HuH-7 (cell line): ENCODE measurements at regions not wholly inside any gene's neighbourhood (a gene's known extent, or its start where the extent isn't known, plus 50 kb on each side); places are given as distances from the start of the nearest gene placed in this dataset.
"Not testable (repeated sequence)": the region's sequence is repeated elsewhere in the genome, so short reads cannot be mapped to it uniquely, and the experiment has no call there.

Experiments used
- DNase-seq: peaks from one replicate; pipeline ENCODE4 v3.0.0; 2011; ENCODE audit warnings: low spot score

DNA sequence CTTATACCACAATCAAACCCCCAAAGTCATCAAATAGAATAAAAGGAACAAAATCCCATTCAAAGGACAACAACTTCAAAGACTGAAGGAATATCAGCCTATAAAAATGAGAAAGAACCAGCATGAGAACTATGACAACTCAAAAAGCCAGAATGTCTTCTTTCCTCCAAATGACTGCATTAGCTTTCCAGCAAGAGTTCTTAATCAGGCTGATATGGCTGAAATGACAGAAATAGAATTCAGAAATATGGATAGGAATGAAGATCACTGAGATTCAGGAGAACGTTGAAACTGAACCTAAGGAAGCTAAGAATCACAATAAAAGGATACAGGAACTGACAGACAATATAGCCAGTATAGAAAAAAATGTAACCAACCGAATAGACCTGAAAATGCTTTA is 109.5 kb downstream of the SINHCAF start:
- no peak for DNase-seq

DNA sequence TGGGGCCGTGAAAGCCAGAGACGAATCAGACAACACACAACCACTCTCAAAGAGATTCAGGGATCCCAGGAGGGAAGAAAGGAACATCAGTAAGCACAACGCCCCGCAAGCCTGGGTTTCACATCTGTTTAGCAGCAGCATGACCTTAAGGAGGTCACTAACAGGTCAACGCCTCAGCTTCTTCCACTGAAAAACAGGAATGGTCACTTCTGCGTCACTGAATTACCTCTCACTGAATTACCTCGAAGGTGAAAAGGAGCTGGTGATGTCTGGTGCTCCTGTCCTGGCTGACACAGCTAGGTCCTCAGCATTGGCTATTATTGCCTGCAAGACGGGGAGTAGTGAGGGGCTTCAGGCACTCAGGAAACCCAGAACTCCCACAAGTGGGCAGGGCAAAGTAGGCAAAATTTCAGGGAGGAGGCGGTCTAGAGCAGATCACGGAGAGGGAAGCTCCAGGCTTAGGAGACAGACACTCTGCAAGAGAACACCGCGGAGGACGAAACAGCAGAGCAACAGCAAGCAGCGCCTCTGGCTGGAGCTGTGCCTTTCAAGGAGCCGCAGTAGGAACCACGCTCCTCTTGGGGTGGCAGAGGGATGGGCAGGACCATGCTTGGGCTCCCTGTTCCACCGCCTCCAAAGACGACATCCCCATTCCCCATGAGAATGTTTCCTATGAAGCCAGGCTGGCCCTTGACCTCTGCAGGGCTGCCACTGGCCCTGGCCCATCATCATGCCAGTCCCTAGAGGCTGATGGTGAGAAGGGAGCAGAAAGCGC is 108.4 kb downstream of the SINHCAF start:
- DNase-seq, result no peak

- no peak for DNase-seq
Observed at GRCh38 chr12:31218203-31219025, 107.5 kb downstream of the SINHCAF start.

GRCh38 chr12:31219521-31219920 is 106.4 kb downstream of the SINHCAF start:
- DNase-seq, result no peak

DNA sequence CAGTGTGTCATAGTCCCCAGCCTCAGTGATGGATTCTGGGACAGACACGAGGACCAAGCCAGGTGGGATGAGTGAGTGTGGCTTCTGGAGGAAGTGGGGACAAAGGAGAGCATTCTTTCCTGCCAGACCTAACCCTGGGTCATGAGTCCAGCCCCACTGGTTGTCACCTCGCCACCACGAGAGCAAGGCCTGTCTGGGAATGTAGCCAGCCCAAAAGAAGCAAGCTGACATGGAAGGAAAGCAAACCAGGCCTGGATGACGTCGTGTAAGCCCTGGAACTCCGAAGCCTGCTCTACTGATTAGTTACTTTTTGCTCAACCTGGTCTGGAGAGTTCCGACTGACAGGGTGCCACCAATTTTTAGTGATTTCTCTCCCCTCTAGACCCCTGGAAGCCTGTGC is 105.9 kb downstream of the SINHCAF start:
- no peak for DNase-seq

DNA sequence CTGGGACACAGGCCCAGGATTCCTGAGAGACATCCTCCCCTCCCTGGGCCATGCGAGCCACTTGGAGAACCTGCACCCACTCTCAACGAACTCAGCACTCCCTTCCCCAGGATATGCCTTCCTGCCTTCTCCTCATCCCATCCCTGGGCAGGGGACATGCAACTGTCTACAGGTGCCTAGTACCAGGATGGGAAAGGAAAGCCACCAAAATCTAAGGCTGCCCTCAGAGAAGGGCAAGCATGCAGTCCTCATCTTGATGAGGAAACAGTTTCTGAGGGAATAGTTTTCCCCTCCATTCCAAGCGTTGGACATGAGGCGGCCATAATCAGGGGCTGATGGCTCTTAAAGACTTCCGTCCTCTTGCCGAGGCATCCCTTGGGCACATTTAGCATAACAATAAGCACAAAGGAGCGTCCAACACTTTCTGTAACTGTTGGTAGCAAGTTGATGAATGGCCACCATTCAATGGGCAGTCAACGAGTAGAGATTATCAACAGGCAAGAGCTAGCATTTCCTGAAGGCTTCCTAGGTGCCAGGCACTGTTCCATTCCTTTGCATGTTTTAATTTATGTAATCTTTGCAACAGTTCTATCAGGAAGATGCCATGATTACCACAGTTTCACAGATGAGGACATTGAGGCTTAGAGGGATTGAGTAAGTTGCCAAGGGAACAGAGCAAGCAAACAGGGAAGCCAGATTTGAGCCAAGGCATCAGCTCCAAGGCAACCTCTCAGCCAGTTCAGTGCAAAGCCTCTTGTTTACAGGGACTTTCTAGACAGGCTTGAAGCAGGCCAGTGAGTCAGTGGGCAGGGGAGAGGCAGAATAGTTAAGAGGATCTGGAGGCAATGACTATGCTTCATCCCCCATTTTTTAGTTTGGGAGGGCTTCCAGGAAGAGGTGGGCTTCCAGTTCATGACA is 105.1 kb downstream of the SINHCAF start:
- no peak for DNase-seq

DNA sequence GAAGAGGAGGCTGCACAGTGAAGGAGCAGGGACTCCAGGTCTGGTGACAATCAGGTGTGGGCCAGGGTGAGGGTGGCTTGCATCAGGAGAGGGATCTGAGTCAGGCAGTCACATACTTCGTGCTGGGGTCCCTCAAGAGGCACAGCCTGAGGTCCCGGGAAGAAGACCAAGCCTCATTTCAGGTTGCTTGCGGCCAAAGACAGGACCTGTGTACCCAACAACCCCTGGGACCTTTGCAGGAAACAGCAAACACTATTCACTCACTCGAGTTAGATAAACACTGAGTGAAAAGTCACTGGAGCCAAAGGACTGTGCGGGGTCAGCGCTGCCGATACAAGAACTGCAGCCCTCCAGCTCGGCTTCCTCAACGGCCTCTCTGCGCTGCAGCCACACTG is 104.4 kb downstream of the SINHCAF start:
- no peak for DNase-seq

DNA sequence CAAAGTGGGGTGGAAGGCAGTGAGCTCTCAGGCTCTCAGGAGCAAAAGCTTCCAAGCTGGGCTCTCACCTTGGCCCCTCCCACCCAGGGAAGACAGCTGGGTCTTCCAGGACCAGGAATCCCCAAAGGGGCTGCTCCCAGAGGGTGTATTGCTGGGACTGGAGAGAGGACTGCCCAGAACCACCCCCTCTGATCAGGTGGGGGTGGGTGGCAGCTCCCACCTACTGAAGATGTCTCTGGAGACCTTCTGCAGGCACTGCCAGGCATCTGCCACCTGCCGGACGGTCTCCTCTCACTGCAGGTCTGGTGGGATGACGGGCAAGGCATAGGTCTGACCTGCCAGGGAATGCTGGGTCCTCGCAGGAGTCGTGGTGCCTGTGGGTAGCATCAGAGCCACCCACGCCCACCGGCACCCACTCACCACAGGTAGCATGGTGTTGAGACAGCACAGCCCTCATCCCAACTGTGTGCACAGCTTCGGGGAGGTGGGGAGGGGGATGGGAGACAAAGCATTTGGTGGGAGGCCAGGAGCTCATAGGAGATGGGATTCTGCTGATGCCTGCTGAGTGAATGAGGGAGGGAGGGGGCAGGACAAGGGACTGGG is 103.2 kb downstream of the SINHCAF start:
- DNase-seq, result no peak

- not testable (repeated sequence) for DNase-seq
Observed at GRCh38 chr12:31223640-31224039, 102.3 kb downstream of the SINHCAF start.

DNA sequence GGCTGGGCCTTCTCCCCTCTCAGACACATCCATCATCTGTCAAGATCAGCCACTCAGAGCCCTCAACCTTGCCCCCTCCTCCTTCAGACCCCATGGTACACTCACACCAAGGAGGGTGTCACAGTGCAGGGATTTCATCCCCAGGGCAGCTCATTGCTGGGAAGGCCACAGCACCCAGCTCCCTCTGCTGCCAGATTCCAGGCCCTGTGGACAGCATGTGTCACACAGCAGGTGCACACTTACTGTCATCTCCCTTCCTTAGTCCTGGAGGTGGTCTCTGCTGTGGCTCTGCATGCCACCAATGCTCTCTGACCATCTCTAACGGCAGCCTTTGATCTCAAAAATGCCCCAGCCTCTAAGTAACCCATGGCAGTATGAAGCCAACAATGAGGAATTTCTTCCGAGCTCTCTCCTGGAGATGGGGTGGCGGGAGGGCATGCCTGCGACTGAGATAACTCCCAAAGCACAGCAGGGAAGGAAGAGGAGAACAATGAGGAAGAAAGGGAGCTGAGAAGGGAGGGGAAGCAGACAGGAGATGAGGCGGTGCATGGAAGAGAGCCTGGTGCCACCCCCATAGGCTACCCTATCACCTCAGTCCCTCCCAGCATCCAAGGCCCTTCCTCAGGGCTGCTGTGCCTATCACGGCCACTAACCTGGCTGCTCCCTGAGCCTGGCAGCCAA is 101.0 kb downstream of the SINHCAF start:
- no peak for DNase-seq

- DNase-seq, result no peak
Observed at GRCh38 chr12:31225656-31226535, 100.1 kb downstream of the SINHCAF start.

DNA sequence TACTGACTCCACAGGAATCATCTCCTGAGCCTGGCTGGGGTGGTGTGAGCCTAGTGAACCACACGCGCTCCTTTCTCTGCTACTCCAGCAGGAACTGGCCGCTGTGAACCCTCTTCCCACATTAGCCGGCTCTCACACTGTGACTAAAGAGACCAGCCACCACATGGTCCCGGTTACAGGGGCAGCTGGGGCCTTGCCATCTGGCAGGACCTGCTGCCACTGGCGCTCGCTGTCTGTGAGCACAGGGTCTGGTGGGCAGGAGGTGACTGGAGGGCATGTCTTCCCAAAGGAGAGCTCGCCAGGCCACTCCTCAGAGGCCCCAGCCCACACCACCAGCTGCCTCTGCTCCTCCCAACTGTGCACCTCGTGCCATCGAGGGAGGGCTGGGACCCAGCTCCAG is 99.3 kb downstream of the SINHCAF start:
- no peak for DNase-seq

- DNase-seq, result no peak
Observed at GRCh38 chr12:31227401-31227981, 98.5 kb downstream of the SINHCAF start.

DNA sequence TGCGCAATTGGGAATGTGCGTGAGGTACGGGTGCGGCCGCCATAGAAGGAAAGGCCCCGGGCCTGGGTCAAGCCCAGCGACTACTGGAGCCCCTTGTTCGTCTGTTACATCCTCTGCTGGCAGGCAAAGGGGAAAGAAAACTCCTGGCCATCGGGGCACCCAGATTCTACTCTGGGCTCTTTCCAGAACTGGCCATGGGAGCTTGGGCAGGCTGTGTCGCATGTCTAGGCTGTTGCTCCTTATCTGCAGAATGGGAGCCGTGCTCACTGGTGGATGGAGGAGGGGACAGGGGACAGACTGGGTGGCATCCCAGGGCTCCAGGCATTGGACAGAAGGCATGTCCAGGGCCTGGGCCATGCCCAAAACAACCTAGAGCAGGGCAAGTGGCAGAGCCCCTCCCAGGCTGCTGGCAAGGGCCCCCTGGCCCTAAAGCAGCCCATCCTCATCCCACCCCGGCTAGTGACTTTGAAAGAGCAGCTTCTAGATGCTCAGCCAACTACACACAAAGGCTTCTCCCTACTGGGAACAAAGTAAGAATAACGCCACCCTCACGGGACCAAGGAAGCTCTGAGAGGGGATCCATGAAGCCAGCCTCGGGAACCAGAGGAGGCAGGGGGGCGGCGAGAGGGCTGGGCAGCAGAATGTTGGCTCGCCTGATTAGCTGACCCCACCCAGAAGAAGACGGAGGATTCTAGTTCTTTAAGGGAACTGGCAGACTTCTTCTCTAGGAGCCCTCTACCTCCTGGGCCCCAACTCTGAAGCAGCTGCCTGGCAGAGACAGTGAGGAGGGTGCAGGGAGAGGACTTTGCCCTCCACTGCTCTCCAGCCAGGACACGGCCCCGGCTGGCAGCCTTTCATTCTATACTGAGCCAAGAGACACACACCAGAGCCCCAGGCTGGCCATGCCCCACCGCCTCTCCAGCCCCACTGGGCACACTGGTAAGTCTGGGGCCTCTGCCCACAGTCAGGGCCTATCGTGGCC is 96.8 kb downstream of the SINHCAF start:
- peak; percentile 44 for DNase-seq

DNA sequence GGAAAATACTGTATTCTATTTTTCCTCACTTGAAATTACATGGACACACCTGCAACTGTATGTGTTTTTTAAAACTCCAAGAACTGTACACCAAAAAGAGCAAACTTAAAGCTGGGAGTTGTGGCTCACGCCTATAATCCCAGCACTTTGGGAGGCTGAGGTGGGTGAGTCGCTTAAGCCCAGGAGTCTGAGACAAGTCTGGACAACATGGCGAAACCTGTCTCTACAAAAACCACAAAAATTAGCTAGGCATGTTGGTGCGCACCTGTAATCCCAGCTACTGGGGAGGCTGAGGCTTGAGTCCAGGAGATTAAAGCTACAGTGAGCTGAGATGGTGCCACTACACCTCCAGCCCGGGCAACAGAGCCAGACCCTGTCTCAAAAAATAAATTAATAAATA is 95.9 kb downstream of the SINHCAF start:
- DNase-seq, result no peak
